ENCODE measurements at regions not wholly inside any gene's neighbourhood (a gene's known extent, or its start where the extent isn't known, plus 50 kb on each side); places are given as distances from the start of the nearest gene placed in this dataset.

GRCh38 chr3:177686671-177687070 lies 489.4 kb upstream of the TBL1XR1 start:
- TF ChIP-seq EZH2 (IDR thresholded peaks at IDR 0.05; ENCODE audit: borderline replicate concordance, low read depth, low read length, severe bottlenecking) (no peak), POLR2A (IDR thresholded peaks at IDR 0.05; ENCODE audit: low read depth, low read length) (no peak)
- TF ChIP-seq, protein P1, sequence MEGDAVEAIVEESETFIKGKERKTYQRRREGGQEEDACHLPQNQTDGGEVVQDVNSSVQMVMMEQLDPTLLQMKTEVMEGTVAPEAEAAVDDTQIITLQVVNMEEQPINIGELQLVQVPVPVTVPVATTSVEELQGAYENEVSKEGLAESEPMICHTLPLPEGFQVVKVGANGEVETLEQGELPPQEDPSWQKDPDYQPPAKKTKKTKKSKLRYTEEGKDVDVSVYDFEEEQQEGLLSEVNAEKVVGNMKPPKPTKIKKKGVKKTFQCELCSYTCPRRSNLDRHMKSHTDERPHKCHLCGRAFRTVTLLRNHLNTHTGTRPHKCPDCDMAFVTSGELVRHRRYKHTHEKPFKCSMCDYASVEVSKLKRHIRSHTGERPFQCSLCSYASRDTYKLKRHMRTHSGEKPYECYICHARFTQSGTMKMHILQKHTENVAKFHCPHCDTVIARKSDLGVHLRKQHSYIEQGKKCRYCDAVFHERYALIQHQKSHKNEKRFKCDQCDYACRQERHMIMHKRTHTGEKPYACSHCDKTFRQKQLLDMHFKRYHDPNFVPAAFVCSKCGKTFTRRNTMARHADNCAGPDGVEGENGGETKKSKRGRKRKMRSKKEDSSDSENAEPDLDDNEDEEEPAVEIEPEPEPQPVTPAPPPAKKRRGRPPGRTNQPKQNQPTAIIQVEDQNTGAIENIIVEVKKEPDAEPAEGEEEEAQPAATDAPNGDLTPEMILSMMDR (IDR thresholded peaks at IDR 0.05; ENCODE audit: extremely low read depth in 1 of 2, insufficient read depth in 1 of 2, low read depth in 1 of 2, low read length in 2 of 2), result no peak
